HS-5 (cell line): ENCODE measurements at regions not wholly inside any gene's neighbourhood (a gene's known extent, or its start where the extent isn't known, plus 50 kb on each side); places are given as distances from the start of the nearest gene placed in this dataset.
"Not testable (repeated sequence)": the region's sequence is repeated elsewhere in the genome, so short reads cannot be mapped to it uniquely, and the experiment has no call there.

Source experiments
- DNase-seq: peaks from one replicate; pipeline ENCODE4 v3.0.0-alpha.2; 2012; ENCODE audit warnings: low read depth

GRCh38 chr1:190679044-190679443 lies 201.4 kb upstream of the BRINP3 start:
- no peak for DNase-seq

- no peak for DNase-seq
Observed at GRCh38 chr1:190679454-190679853, 201.8 kb upstream of the BRINP3 start.

GRCh38 chr1:190679983-190680382 lies 202.3 kb upstream of the BRINP3 start:
- DNase-seq = no peak

GRCh38 chr1:190685676-190686075 lies 208.0 kb upstream of the BRINP3 start:
- no peak for DNase-seq

GRCh38 chr1:190688096-190688495 lies 210.4 kb upstream of the BRINP3 start:
- DNase-seq = no peak

DNA sequence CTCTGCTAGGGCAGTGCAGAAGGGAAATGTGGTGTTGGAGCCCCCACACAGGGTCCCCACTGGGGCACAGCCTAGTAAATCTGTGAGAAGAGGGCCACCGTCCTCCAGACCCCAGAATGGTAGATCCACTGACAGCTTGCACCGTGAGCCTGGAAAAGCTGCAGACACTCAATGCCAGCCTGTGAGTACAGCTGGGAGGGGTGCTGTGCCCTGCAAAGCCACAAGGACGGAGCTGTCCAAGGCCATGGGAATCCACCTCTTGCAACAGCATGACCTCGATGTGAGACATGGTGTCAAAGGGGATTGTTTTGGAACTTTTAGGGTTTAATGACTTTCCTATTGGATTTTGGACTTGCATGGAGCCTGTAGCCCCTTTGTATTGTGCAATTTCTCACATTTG lies 220.8 kb upstream of the BRINP3 start:
- DNase-seq = not testable (repeated sequence)

GRCh38 chr1:190699165-190699564 lies 221.5 kb upstream of the BRINP3 start:
- DNase-seq = no peak

- DNase-seq = no peak
Observed at GRCh38 chr1:190708418-190709057, 230.9 kb upstream of the BRINP3 start.

DNA sequence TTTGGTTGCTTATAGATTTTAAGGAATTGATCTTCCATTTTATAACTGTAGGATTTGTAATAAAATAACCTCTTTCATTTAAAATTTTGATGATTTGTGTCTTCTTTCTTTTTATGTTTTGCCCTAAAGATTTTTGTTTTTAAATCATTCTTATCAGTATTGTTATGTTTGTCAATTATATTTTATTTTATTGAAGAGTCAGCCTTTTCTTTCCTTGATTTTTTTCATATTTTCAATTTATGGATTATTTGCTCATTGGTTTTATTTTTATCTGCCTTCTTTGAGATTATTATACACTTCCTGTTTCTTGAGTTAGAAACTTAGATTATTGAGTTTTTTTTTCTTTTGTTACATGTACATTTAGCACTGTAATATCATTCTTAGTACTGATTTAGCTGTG lies 233.4 kb upstream of the BRINP3 start:
- no peak for DNase-seq

DNA sequence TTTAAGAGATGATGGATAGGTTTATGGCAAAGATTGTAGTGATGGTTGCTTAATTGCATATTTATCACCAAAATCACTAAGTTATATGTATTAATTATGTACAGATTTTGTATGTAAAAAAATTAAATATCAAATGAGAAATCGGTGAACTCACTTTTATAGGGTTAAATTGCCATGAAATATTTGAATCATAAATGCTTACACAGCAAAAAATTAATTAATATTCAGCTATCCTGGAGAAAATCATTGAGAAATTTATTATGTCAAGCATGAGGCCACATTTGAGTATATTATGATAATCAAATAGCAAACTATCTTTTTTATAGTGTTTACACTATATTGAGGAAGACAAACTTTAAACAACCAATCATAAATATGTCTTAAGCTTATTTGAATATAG lies 239.4 kb upstream of the BRINP3 start:
- DNase-seq = no peak

DNA sequence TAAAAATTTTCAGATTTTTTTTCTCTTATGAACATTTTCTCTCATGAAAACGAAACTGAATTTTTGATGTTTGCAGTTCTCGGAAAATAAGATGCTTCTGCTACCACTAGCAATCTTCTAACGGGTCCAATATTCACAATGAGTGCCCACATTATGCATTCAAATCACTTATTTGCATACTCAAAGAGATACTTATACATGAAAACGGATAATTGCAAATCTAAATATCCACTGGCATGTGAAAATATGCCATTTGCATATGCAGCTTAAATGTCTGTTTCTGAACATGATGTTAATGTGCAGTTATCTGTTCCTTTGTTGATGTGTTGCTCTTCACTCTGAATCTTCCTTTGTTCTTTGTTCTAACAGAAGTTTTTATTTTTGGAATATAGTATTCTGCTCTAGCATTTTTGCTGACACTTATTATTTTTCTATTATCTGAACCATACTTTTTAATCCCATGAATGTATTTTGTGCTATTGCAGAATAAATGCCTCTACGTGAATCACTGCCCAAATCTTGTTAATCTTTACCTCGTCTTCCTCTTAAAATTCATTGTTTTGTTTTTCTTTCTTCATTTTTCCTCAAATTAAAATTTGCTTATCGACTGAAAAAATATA lies 259.4 kb upstream of the BRINP3 start:
- DNase-seq = no peak

DNA sequence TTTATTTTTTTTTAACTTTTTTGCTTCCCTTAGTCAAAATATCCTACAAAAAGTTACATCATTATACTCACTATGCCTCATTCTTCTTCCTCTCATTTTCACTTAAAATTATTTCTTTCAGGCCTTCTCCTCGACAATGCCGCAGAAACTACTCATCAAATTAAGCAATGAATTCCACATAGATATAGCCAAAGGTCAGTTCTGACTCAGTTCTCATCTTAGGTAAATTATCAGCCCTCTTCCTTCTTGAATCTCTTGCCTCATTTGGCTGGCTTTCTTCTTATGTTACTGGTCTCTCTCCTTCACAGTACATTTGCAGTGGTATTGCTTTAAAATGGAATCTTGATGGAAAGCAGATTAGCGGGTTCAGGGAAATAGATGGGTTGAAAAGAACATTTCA lies 260.7 kb upstream of the BRINP3 start:
- DNase-seq = peak; percentile 67

- no peak for DNase-seq
Observed at GRCh38 chr1:190739926-190740325, 262.3 kb upstream of the BRINP3 start.

- no peak for DNase-seq
Observed at GRCh38 chr1:190747704-190748103, 270.0 kb upstream of the BRINP3 start.

DNA sequence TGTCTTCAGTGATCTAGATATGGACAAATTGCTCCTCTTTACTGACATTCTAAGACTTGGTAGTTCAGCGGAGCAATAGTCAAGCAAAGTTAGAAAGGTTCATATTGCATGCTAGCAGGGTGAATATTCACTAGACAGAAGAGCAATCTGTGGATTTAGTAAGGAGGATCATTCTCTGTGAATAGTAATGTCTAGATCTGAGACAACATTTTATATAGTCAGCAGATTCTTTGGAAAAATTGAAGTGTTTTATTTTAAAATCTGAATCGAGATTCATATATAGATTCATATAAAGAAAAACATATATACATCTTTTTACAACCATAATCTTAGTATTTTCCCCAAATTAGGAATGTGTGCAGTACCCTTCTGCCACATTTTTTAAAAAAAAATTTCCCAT lies 274.5 kb upstream of the BRINP3 start:
- no peak for DNase-seq

- peak; percentile 30 for DNase-seq
Observed at GRCh38 chr1:190754666-190755065, 277.0 kb upstream of the BRINP3 start.

- DNase-seq = no peak
Observed at GRCh38 chr1:190759807-190760206, 282.1 kb upstream of the BRINP3 start.

DNA sequence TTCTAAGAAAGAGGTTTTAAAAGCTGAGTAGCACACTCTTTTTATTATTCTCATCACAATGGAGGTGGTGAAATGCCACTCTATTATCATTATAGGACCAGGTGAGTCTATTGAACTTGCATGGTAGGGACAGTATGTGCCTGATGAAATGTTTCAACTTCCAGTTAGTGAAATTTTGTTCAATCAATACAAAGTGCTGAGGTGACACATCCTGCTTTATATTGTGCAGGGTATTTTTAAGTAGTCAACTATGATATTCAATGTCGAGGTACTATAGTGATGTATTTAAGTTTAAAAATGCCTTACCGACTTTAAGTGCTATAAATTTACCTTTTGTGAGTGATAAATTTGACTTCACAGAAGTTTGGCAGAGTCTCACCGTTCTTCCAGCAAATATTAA lies 284.7 kb upstream of the BRINP3 start:
- DNase-seq = no peak

- no peak for DNase-seq
Observed at GRCh38 chr1:190792873-190793272, 315.2 kb upstream of the BRINP3 start.

GRCh38 chr1:190807629-190808028 lies 330.0 kb upstream of the BRINP3 start:
- DNase-seq = no peak

- no peak for DNase-seq
Observed at GRCh38 chr1:190808035-190808434, 330.4 kb upstream of the BRINP3 start.

DNA sequence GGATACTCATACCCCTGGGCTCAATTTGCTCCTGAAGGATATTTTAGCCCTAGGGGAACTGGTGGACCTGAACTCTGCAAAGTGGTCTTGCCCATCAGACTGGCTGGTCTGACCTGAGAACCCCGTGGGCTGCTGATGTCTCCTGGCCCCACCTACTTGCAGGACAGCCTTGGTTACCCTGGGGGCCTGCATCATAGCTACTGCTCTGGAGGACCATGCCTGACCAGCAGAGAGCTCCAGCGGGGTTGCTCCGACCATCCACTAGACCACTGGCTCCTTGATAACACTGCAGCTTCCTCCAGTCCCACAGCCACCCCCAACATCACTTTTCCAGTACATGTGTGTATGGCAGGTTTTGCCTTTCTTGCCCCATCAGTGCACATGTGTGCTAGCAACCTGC lies 331.6 kb upstream of the BRINP3 start:
- DNase-seq = no peak

DNA sequence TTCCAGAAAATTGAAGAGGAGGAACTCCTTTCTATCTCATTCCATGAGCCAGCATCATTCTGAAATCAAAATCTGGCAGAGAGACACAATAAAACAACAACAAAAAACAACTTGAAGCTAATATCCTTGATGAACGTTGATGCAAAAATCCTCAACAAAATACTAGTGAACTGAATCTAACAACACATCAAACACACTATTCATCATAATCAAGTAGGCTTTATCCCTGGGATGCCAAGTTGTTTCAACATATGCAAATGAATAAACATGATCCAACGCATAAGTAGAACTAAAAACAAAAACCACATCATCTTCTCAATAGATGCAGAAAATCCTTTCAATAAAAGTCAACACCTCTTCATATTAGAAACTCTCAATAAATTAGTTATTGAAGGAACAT lies 335.3 kb upstream of the BRINP3 start:
- DNase-seq = no peak

- no peak for DNase-seq
Observed at GRCh38 chr1:190832511-190832910, 354.8 kb upstream of the BRINP3 start.
